Dendritic cell treated with granulocyte-macrophage colony-stimulating factor and Interleukin-4, amounts not matched to agents 40 ng/mL and 50 ng/mL, for 4 days (primary cell): ENCODE measurements at regions not wholly inside any gene's neighbourhood (a gene's known extent, or its start where the extent isn't known, plus 50 kb on each side); places are given as distances from the start of the nearest gene placed in this dataset.
A peak's percentile ranks its signal among the peaks of the same experiment; 100 is the strongest.

Experiments
- H3K27ac Mint-ChIP-seq: one replicate; pipeline ENCODE4 v1.8.0; 2022; ENCODE audit warnings: mild to moderate bottlenecking, mixed read lengths
- H3K27me3 Mint-ChIP-seq: one replicate; pipeline ENCODE4 v1.8.0; 2022; ENCODE audit warnings: mild to moderate bottlenecking, mixed read lengths
- H3K36me3 Mint-ChIP-seq: one replicate; pipeline ENCODE4 v1.8.0; 2022; ENCODE audit warnings: low read depth, mixed read lengths
- H3K4me1 Mint-ChIP-seq: one replicate; pipeline ENCODE4 v1.8.0; 2022; ENCODE audit warnings: low read depth, mixed read lengths
- H3K4me3 Mint-ChIP-seq: one replicate; pipeline ENCODE4 v1.8.0; 2022; ENCODE audit warnings: mild to moderate bottlenecking, moderate library complexity, mixed read lengths
- H3K9me3 Mint-ChIP-seq: one replicate; pipeline ENCODE4 v1.8.0; 2022; ENCODE audit warnings: mixed read lengths
- intact Hi-C: fragments of 100-400 bp; cut with micrococcal nuclease; formaldehyde crosslinking; loops from one replicate; pipeline ENCODE4 v1.15.0; 2022

DNA sequence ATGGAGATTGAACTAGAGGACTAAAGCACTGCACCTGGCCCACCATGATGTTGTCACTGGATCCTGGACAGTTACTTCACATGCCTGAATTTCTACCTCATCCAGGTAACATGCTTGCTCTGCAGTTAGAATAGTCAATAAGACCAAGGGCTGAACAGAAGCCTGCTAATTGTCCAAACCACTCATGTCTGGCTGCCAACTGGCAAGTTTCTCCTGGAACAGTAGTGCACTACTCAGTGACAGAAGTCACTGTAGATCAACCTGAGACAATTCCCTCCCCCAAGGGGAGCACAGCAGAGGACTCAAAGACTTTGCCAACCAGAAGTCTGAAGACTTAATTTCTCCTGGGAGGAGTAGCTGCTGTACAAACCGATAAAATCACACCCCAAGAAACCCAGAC is 454.6 kb upstream of the MARCKS start:
- H3K9me3 Mint-ChIP-seq, result no peaks in the 10 kb centered on the region
- intact Hi-C loops, result no loop called here

DNA sequence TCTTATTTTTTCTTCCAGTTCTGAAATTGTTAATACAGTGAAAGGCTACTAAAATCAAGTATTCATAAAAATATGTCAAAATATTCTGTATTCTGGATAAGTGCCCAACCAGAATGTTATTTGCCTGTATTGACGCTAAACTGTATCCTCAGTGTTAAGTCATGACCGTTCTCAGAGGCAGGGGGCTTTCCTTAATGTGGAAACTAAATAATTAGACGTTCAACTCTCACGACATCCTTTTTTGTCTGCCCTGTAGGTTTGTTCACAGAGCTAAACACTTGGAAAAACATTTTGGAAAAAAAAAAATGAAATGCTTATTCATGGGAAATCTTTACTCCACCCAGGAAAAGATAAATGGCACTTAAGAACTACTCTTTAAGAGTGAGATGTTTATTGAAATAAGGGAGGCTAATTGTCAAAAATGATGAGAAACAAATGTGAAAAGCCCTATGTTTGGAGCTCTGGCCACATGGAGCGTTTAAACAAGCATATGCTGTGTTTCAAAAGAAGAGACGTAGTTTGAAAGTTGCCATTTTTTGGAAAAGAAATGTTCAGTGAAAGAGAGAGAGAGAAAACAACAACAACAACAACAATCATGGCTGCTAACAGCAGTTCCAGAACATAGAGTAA is 453.1 kb upstream of the MARCKS start:
- no peaks in the 10 kb centered on the region for H3K27me3 Mint-ChIP-seq
- intact Hi-C loops, result no loop called here
- H3K9me3 Mint-ChIP-seq, result no peaks in the 10 kb centered on the region
- H3K4me3 Mint-ChIP-seq, result no peak overlapping the region
- H3K36me3 Mint-ChIP-seq, result no peaks in the 10 kb centered on the region
- no peaks in the 10 kb centered on the region for H3K4me1 Mint-ChIP-seq
- H3K27ac Mint-ChIP-seq, result no peak overlapping the region

More for the DNA sequence above, 454.6 kb upstream of the MARCKS start:
- no peaks in the 10 kb centered on the region for H3K36me3 Mint-ChIP-seq
- no peaks in the 10 kb centered on the region for H3K4me1 Mint-ChIP-seq
- no peak overlapping the region for H3K4me3 Mint-ChIP-seq
- no peak overlapping the region for H3K27ac Mint-ChIP-seq
- H3K27me3 Mint-ChIP-seq, result no peaks in the 10 kb centered on the region

DNA sequence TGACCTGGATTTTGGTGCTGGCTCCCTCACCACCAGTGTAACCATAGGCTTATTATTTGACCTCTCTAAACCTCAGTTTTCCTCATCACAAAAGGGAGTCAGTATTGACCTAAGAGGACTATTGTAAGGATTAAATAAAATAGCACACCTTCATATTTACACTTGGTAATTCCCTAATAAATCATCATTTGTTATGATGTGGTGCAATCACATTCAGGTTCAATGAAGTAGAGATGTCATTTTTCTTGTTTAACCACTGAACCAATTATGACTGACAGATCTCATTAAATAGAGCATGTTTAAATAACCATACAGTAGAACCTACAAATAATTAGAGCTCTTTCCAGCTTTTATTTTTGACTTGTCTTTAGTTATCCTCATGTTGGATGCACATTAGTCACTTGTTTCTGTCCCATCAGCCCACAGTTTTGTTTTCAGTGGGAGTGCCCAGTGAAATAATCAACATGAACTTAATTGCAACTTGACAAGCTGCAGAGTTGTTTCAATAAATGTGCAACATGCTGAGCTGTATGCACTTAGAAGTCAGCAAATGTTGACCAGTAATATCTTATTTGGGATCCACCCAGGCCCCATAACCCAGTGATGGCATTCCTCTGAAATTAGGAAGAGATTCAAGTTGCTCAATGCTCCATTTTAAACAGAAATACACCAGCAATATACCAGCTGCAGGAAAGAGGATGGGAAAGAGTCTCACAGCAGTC is 451.7 kb upstream of the MARCKS start:
- Mint-ChIP-seq H3K4me1 (peaks cover 3% of the 10 kb centered on the region), H3K27me3 (no peaks in the 10 kb centered on the region), H3K4me3 (no peak overlapping the region), H3K36me3 (no peaks in the 10 kb centered on the region), H3K9me3 (no peaks in the 10 kb centered on the region), H3K27ac (no peak overlapping the region)
- intact Hi-C loops, result no loop called here

DNA sequence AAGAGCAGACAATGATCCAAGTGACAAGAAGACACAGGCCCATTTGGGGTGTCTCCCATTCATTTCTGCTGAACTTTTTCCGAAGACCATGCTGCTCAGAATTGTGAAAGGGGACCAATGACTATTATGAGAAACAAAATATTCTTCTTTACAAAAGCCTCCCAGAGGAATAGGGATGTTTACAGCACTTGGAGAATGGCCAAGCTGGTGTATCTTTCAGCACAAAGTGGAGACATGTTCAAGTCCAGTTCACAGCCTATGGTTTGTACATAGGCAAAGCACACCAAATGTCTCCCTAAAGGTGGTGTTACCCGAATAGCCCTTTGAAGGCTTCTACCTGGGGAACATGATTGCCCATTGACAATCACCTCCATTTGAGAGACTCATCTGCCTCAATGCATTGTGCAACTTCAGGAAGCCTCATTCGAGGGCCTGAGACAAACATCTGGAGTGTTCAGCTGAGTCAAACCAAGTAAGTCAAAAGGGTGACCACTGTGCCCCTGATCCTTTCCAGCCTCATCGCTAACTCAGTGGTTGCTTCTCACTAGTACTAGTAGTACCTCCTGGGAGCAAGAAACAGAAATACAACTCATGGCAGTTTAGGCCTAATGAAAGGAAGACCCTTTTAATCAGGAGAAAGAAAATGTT is 451.0 kb upstream of the MARCKS start:
- Mint-ChIP-seq H3K27ac (no peak overlapping the region), H3K9me3 (no peaks in the 10 kb centered on the region), H3K4me1 (peaks cover 5% of the 10 kb centered on the region), H3K4me3 (no peak overlapping the region), H3K27me3 (no peaks in the 10 kb centered on the region), H3K36me3 (no peaks in the 10 kb centered on the region)
- intact Hi-C loops, result no loop called here

DNA sequence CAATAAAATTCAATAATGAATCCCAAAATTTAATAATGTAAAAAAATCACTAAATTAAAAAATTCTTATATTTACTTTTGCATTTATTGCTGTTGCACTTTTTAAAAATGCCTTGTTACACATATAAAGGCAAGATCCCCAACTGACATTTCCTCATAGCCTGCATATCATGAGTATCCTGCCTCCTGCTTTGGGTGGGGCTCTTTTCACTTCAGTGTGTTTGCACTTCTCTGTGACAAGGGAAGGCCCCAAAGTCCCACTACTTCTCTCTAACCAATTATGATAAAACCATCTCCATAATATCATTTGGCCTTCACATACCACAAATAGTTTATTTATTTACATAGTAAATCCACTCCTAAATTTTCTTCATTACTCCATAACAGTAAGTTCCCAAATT is 446.1 kb upstream of the MARCKS start:
- H3K27me3 Mint-ChIP-seq, result no peaks in the 10 kb centered on the region
- H3K27ac Mint-ChIP-seq, result peak overlapping the region; percentile 34
- H3K9me3 Mint-ChIP-seq, result no peaks in the 10 kb centered on the region
- H3K4me1 Mint-ChIP-seq, result peaks cover 5% of the 10 kb centered on the region
- H3K4me3 Mint-ChIP-seq, result no peak overlapping the region
- H3K36me3 Mint-ChIP-seq, result no peaks in the 10 kb centered on the region
- intact Hi-C loops, result loop anchor here (10.0 kb wide), 1 partner anchor 444 kb away; the partner anchor contains the start of gene MARCKS

DNA sequence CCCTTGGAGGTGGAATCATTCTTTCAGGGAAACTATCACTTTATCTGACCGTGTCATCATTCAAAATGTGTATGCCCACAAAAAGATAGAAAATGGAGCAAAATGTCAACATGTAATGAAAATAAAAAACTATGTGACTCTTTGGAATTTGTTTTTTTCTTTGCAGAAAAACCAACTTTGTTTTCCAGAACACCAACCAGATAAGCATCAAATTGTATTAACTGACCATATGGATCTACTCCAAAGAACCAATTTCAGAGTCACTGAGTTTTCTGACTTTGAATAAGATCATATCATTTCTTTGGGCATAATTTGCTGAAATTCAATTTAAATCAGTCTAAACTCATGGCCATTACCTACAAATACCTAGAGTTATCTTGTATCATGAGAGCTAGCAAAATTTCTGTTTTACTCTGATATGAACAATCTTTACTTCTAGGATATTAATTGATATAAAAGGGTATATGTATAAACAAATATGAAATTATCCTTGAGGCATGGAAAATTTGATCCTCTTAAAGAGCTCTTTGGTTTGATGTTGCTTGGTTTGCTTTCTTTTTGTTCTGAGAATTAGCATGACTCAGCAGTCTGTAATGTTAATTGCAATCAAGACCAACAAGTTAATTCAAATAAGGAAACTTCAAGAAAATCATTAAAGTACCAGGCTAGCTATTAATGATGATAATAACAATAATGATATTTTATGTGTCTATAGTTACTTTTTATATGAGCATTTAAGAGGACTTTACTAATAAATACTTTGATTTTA is 444.4 kb upstream of the MARCKS start:
- Mint-ChIP-seq H3K27ac (no peak overlapping the region), H3K9me3 (peaks cover 11% of the 10 kb centered on the region), H3K4me3 (no peak overlapping the region), H3K36me3 (no peaks in the 10 kb centered on the region), H3K4me1 (peaks cover 13% of the 10 kb centered on the region), H3K27me3 (no peaks in the 10 kb centered on the region)
- intact Hi-C loops, result loop anchor here (10.0 kb wide), 1 partner anchor 442 kb away; the partner anchor contains the start of gene MARCKS

DNA sequence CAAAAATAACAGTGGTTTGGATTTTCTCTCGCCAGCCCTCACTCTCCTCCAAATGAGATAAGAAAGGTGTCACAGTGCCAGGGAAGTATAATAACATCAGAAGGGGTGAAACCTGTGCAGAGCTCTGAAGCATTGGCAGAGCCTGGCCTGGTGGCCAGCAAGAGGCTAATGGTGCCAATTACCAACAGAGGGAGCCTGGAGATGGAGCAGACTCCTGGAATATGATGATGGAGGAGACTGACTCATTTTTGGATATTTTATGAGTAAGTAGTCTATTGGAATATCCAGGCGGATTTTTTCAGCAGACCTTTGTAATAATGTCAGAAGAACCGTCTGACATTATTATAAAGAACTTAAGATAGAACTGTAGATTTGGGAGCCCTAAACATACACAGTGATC is 442.6 kb upstream of the MARCKS start:
- no peak overlapping the region for H3K4me3 Mint-ChIP-seq
- H3K27ac Mint-ChIP-seq, result no peak overlapping the region
- H3K27me3 Mint-ChIP-seq, result no peaks in the 10 kb centered on the region
- H3K4me1 Mint-ChIP-seq, result peaks cover 13% of the 10 kb centered on the region
- H3K9me3 Mint-ChIP-seq, result peaks cover 11% of the 10 kb centered on the region
- intact Hi-C loops, result loop anchor here (10.0 kb wide), 1 partner anchor 440 kb away; the partner anchor contains the start of gene MARCKS
- no peaks in the 10 kb centered on the region for H3K36me3 Mint-ChIP-seq

DNA sequence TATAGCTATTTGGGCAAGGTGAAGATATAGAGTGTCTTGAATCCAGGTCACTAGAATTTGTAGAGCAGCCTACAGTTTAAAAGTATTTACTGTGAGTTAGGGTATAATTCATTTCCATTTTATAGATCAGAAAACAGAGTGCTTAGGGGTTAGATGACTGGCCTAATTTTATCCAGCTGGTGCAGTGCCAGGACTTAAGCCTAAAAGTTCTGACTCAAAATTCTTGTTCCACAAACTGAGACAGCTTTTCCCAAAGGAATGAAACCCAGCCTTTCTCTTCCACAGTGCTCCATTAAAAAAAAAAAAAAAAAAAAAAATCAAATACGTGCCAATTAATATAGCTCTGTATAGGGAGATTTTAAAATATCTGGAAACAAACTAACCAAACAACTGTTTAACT is 441.0 kb upstream of the MARCKS start:
- Mint-ChIP-seq H3K4me3 (no peak overlapping the region), H3K36me3 (no peaks in the 10 kb centered on the region), H3K27me3 (no peaks in the 10 kb centered on the region), H3K4me1 (peaks cover 7% of the 10 kb centered on the region), H3K9me3 (peaks cover 11% of the 10 kb centered on the region), H3K27ac (no peak overlapping the region)
- intact Hi-C loops, result loop anchor here (10.0 kb wide), 1 partner anchor 439 kb away; the partner anchor contains the start of gene MARCKS

DNA sequence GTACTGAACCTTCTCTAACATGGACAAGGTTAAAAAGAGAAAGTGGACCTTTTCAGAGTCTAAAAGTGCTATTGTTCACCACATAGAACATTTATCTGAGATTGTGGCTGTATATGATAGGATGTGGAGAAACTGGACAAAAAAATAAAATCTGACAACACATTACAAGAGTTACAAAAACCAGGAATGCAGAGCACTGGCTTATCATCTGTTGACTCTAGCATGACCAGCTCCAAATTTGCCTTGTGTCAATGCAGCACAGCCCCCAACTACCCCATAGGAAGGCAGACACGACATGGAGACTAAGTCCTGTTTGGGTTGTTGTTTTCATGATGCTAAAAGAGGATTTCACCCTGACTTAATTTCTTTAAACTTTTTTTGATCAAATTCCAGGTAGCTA is 436.9 kb upstream of the MARCKS start:
- peaks cover 7% of the 10 kb centered on the region for H3K4me1 Mint-ChIP-seq
- intact Hi-C loops, result no loop called here
- H3K27ac Mint-ChIP-seq, result no peak overlapping the region
- H3K36me3 Mint-ChIP-seq, result no peaks in the 10 kb centered on the region
- H3K4me3 Mint-ChIP-seq, result no peak overlapping the region
- peaks cover 11% of the 10 kb centered on the region for H3K9me3 Mint-ChIP-seq
- no peaks in the 10 kb centered on the region for H3K27me3 Mint-ChIP-seq

DNA sequence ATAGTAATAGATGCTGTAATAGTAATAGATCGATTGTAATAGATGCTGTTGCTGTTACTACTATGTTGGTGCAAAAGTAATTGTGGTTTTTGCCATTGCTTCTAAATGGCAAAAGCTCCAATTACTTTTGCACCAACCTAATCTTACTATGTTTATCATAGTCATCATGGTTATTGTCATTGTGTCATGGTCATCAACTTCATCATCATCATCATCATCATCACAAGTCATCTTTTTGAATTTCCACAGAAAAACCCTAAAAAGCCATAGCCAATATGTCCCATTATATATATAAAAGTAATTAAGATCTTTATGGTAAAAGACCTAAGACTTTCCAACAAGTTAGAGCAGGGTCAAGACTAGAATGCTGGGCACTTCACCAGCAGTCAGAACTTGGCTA is 435.1 kb upstream of the MARCKS start:
- no peaks in the 10 kb centered on the region for H3K36me3 Mint-ChIP-seq
- peaks cover 4% of the 10 kb centered on the region for H3K4me1 Mint-ChIP-seq
- no peak overlapping the region for H3K27ac Mint-ChIP-seq
- intact Hi-C loops, result no loop called here
- H3K27me3 Mint-ChIP-seq, result no peaks in the 10 kb centered on the region
- no peak overlapping the region for H3K4me3 Mint-ChIP-seq
- peaks cover 6% of the 10 kb centered on the region for H3K9me3 Mint-ChIP-seq

DNA sequence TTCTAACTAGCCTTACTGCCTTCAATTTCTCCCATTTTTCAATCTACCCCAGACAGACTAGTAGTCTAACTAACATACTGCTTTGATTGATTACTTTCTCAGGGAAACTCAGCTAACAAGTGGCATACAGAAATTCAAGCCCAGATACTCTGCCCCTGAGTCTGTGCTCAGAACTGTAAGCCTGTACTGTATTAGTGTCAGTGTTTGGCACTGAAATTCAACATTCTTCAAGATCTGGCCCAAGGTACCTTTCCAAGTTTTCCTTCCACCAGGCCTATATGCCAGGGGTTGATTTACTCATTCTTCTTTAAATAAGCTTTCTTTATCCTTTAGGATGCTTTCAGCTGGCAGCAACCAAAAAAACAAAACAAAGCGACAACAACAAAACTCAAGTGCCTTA is 433.2 kb upstream of the MARCKS start:
- H3K36me3 Mint-ChIP-seq, result no peaks in the 10 kb centered on the region
- no peaks in the 10 kb centered on the region for H3K27me3 Mint-ChIP-seq
- no peak overlapping the region for H3K27ac Mint-ChIP-seq
- H3K9me3 Mint-ChIP-seq, result no peaks in the 10 kb centered on the region
- H3K4me1 Mint-ChIP-seq, result peaks cover 7% of the 10 kb centered on the region
- no peak overlapping the region for H3K4me3 Mint-ChIP-seq
- intact Hi-C loops, result no loop called here

DNA sequence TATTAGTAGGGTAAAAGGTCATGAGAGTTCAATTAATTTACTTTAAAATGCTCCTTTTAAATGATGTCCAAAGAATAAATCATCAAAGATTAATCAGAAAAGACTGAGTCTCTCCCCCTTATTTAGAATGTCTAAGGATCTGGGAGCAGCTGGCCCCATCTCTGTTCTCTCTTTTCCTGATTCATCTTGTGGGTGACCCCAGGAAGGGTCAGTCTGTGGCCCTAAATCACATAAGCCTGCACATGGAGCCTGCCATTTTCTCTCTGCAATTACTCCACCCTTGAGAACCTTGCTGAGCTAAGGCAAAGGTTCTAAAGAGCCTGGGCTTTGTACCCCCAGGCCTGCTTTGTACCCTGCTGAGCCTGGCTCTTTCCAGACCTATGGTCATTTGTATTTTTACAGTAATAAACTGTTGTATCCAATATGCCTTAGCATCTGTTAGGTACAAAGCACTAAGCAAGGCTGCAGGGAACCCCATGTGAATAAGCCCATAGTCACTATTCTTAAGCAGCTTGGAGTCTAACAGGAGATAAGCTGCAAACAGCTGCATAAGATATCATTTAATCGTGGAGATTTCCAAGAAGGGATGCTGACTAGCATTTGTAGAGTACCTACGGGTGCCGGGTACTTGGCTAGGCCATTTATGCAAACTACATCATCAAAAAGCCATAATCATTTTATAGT is 431.0 kb upstream of the MARCKS start:
- H3K4me3 Mint-ChIP-seq, result no peak overlapping the region
- H3K36me3 Mint-ChIP-seq, result no peaks in the 10 kb centered on the region
- H3K4me1 Mint-ChIP-seq, result peaks cover 11% of the 10 kb centered on the region
- no peak overlapping the region for H3K27ac Mint-ChIP-seq
- intact Hi-C loops, result no loop called here
- H3K27me3 Mint-ChIP-seq, result no peaks in the 10 kb centered on the region
- H3K9me3 Mint-ChIP-seq, result no peaks in the 10 kb centered on the region

DNA sequence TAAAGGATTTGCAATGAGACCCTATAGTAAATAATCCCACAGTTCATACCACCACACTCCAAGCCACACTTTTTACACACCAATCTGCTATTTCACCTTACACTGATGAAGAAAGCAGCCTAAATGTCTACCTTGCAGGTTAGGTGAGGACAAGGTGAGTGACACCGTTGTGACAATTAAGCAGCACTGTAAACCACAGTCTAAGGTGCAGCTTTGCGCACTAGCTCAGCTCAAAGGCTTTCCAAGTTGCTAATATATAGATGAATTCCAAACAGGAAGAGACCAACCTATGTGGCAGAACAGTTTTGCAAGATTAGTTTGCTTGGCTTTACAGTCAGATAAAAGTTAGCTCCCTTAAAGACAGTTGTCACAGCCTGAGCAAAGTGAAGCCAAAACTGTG is 429.5 kb upstream of the MARCKS start:
- Mint-ChIP-seq H3K4me3 (no peak overlapping the region), H3K27me3 (no peaks in the 10 kb centered on the region), H3K9me3 (no peaks in the 10 kb centered on the region), H3K4me1 (peaks cover 11% of the 10 kb centered on the region), H3K27ac (no peak overlapping the region), H3K36me3 (no peaks in the 10 kb centered on the region)
- intact Hi-C loops, result no loop called here
